HG02973 (cell line): ENCODE measurements at regions not wholly inside any gene's neighbourhood (a gene's known extent, or its start where the extent isn't known, plus 50 kb on each side); places are given as distances from the start of the nearest gene placed in this dataset.

ENCODE experiments used
- ATAC-seq: cut with Tn5 transposase; IDR thresholded peaks from one replicate; pipeline ENCODE4 v1.9.1; 2021; ENCODE audit warnings: moderate library complexity; ENCODE audit not compliant: unreplicated experiment

DNA sequence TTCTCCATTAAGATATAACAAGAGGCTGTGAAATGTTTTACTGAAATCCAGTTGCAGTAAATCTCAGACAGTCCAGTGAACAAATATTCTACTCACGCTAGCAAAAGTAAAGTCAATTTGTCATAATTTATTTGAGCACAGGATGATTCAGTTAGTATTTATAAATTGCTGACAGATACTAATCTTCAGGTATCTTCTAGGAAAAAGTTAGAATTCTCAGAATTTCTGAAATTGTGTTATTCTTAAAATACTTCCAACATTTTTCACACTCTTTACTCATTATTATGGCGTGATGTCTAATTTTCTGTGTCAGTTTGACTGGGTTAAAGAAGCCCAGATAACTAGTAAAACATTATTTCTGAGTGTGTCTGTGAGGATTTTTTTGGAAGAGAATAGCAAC, 460.2 kb upstream of the ACVR2A start:
- no peak for ATAC-seq

- no peak for ATAC-seq
Measured at GRCh38 chr2:147382322-147382948, 462.4 kb upstream of the ACVR2A start.

DNA sequence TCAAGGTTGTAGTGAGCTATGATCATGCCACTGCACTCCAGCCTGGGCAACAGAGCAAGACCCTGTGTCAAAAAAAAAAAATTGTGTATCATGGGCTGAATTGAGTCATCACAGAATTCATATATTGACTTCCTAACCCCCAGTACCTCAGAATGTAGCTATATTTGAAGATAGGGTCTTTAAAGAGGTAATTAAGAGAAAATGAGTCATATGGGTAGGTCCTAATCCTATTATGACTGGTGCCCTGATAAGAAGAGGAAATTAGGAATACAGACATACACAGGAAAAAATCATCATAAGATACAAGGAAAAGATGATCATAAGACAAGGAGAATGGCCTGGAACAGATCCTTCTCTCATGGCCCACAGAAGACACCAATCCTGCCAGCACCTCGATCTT, 466.4 kb upstream of the ACVR2A start:
- no peak for ATAC-seq

DNA sequence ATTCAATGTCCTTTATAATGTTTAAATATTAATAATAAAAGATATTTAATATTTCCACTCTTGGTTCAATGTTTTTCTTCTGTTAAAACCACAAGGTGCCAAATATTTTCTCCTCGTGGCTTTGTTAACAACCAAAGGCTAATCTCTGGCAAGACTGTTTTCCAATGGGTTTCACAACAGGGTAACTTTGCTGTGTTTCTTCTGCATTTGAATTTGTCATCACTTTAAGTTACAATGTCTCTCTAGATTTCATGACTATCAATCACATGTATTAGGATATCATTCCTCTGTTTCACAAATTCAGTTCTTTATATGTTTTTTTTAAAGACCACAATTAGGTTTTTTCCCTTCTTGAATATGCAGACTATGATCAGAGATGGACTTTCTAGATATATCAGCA, 469.8 kb upstream of the ACVR2A start:
- no peak for ATAC-seq

DNA sequence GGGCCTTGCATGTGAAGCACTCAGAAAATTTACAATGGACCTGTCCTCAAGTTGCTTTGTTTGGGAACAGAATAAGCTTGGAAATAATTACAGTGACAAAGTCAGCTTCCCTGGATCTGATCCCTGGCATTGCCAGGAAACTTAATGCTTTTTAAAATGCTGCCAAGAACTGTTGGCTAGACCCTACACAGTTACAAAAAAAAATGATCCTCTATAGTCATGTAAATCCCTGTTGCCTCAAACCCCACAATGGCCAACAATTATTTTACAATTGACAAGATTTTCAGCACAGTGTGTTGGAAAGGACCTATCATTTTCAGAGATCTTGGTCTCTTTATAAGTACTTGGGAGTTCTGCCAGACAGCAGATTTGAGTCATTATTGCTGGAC, 470.4 kb upstream of the ACVR2A start:
- ATAC-seq: no peak

- ATAC-seq: no peak
Measured at GRCh38 chr2:147373800-147374422, 470.9 kb upstream of the ACVR2A start.

DNA sequence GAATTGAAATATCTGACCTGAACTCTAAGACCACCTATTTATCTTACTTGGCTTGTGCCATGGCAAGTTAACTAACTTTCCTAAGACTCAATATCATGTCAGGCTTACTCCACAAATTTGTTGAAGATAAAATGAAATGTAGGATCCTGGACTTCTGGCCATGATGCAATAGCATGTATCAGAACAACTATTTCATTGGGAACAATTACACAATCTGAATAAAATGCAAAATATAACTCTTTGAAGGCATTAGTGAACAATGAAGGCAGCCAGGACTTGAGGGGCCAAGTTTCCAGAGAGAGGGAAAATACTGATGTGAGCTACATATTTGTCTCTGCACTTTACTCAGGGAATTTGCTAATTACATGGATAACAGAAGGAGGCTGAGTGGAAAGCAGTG, 476.5 kb upstream of the ACVR2A start:
- no peak for ATAC-seq

- no peak for ATAC-seq
Measured at GRCh38 chr2:147366279-147366678, 478.6 kb upstream of the ACVR2A start.

- ATAC-seq: no peak
Measured at GRCh38 chr2:147365622-147366021, 479.2 kb upstream of the ACVR2A start.

- no peak for ATAC-seq
Measured at GRCh38 chr2:147364597-147364996, 480.2 kb upstream of the ACVR2A start.

- ATAC-seq: no peak
Measured at GRCh38 chr2:147363181-147363580, 481.6 kb upstream of the ACVR2A start.

- ATAC-seq: no peak
Measured at GRCh38 chr2:147358375-147358774, 486.5 kb upstream of the ACVR2A start.

DNA sequence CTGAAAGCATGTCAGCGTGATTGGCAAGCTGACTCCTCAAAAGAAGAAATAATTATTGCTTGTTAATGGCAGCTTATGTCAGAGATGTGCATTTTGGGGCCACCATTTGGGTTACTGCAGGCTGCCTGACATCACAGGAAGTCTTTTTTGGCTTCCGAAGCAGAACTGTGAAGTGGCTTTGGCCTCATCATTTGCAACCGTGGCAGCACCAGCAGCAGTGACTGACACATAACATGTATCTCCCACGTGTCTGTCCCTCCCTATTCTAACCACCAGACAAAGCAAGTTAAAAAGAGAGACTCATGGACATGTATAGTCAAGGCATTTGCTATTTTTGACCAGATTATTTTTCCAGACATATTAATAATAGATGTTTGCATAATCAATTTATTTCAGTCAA, 488.7 kb upstream of the ACVR2A start:
- ATAC-seq: no peak

DNA sequence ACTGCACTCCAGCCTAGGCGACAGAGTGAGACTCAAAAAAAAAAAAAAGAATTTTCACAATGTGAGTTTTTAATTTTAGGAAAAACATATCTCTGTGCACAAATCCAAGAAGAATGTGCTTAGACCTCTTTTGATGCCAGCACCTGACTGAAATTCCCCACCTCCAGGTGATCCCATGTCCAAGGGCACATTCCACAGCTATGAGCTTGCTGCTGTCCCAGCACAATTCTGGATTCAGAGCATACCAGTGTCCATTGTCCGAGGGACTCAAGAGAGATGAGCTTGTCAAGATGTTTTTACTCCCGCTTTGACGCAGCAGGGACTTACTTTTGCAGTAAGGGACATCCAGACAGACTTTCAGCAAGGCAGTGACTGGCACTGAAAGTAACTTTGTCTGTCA, 489.1 kb upstream of the ACVR2A start:
- ATAC-seq: no peak

- ATAC-seq: no peak
Measured at GRCh38 chr2:147353072-147353381, 491.8 kb upstream of the ACVR2A start.

DNA sequence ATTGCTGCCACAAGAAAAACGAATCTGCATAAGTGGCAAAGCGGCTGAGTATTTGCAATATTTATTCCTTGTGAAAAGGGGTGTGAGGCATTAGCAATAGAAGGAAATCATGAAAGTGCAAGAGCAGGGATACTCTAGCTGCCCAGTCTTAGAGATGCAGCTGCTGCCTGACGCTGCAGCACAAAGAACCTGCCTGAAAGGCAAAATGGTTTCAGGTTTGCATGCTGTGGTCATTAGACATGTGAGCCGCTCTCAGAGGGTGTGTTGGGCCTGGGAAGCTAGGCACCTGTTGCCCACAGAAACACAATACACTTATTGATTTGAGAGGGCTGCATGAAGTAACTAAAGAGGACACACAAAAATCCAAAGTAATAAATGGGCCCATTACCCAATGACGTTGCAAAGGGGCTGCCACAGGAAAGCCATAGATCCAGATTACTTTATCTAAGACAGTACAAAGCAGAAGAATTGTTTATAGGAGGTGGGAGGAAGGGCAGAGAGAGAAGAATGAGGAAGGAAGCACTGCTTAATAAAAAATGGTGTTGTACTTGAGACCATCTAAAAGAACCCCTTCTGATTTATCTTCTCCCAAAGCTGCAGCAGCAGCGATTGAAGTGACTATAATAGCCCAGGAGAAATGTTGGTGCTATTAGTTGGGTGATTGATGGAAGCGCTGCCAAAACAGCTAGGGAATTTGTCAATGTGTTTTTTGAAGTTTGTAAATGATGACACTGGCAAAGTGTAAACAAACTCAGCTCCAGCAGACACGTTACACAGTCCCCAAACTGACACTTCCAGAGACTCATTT, 492.4 kb upstream of the ACVR2A start:
- ATAC-seq: no peak

DNA sequence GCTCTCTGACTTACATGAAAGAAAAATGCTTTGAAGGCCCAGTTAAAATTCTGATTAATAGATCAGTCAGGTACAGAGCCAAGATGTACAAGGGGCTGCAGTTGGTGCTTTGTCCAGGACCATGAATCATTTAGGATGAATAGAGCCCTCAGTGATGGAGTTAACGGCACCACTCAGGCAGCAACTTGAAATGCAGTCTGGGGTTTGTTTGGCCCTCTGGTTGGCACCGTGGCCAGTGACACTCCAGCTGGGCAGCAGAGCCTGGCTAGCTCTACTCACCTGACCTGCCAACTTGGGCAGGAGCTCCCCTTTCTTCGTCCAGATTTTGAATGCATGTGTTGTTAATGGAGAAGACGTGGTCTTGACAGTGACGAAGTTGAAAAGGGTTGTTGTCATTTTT, 493.0 kb upstream of the ACVR2A start:
- ATAC-seq: no peak

DNA sequence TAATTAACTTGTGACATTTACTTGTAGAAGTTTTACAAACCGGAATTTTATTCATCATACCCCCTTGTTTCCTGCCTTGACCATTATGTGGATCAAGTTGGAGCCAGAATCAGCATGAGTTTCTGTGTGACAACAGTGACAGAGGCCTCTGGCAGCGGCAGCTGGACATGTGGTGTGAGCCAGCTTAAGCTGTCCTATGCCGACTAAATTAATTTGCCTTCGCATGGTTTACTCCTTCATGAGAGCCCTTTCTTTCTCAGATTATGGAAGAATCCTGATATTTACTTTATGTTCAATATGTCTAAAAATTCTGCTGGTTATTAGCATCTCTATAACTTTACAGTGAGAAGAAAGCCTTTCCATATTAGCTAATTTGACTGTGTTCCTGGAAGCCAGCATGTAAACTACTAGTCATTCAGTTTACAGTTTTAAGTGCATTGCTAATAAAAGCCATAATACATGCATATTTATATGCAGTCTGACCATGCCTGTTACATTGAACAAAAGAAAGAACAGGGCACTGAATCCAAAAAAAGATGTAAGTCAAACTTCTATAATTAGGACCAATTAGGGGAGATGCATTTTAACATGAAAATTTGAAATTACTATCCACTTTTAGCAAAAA, 495.8 kb upstream of the ACVR2A start:
- ATAC-seq: no peak

- no peak for ATAC-seq
Measured at GRCh38 chr2:147346142-147346541, 498.7 kb upstream of the ACVR2A start.

GRCh38 chr2:147345246-147345645, 499.6 kb upstream of the ACVR2A start:
- ATAC-seq: no peak

DNA sequence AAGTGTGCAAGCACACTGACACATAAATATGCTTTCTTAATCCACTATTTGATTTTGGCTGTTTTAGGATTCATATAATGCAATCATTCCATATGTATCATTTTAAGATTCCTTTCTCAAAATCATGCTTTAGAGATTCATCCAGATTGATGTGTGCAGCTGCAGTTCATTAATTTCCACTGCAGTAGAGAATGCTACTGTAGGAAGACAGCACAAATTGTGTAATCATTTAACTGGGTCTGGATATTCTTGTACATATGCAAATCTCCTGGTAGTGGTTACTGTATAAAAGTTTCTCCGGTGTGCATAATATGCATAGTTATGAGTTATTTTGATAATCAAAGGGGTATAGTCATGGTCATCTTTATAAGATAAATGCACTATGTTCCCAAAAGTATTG, 502.5 kb upstream of the ACVR2A start:
- ATAC-seq: no peak

GRCh38 chr2:147331790-147332419, 512.9 kb upstream of the ACVR2A start:
- no peak for ATAC-seq
